Neural cell (in vitro differentiated cells): ENCODE measurements at regions not wholly inside any gene's neighbourhood (a gene's known extent, or its start where the extent isn't known, plus 50 kb on each side); places are given as distances from the start of the nearest gene placed in this dataset.

Experiments
- H2AFZ ChIP-seq: fragments of 200-600, 300-800 bp; sonication (generic), shearing (Covaris generic); 2 replicates; pipeline ENCODE4 v1.6.0; 2014; ENCODE audit warnings: low read depth, mild to moderate bottlenecking, antibody characterized with exemption, low read length, moderate library complexity
- H3F3A ChIP-seq: fragments of 200-600 bp; shearing (Covaris generic); 2 replicates; pipeline ENCODE4 v1.6.1; 2016; ENCODE audit warnings: mild to moderate bottlenecking, moderate library complexity, mixed read lengths, antibody characterized with exemption, low read length; ENCODE audit not compliant: insufficient read depth, poor library complexity, severe bottlenecking
- H3K27ac ChIP-seq: fragments of 200-600, 300-800 bp; sonication (generic), shearing (Covaris generic); 2 replicates; pipeline ENCODE4 v1.5.1; 2014; ENCODE audit warnings: mild to moderate bottlenecking, low read length, moderate library complexity
- H3K27me3 ChIP-seq: fragments of 300-800, 200-600 bp; sonication (generic), shearing (Covaris generic); 2 replicates; pipeline ENCODE4 v1.6.0; 2014; ENCODE audit warnings: mild to moderate bottlenecking, low read depth, low read length, moderate library complexity; ENCODE audit not compliant: insufficient read depth
- H3K36me3 ChIP-seq: fragments of 300-800, 200-600 bp; sonication (generic), shearing (Covaris generic); 2 replicates; pipeline ENCODE4 v1.5.1; 2014; ENCODE audit warnings: mild to moderate bottlenecking, antibody characterized with exemption, low read length, moderate library complexity; ENCODE audit not compliant: insufficient read depth
- H3K4me2 ChIP-seq: fragments of 300-800, 200-600 bp; sonication (generic), shearing (Covaris generic); 2 replicates; pipeline ENCODE4 v1.6.0; 2014; ENCODE audit warnings: mild to moderate bottlenecking, low read length
- H3K4me3 ChIP-seq: fragments of 300-800, 200-600 bp; sonication (generic), shearing (Covaris generic); 2 replicates; pipeline ENCODE4 v1.5.1; 2014; ENCODE audit warnings: mild to moderate bottlenecking, low read length, moderate library complexity
- H3K79me2 ChIP-seq: fragments of 200-600 bp; shearing (Covaris generic); replicated peaks from 2 replicates; pipeline ENCODE4 v1.6.0; 2014; ENCODE audit warnings: mild to moderate bottlenecking, low read length, moderate library complexity; ENCODE audit not compliant: insufficient read depth
- H3K9ac ChIP-seq: fragments of 300-800, 200-600 bp; sonication (generic), shearing (Covaris generic); 2 replicates; pipeline ENCODE4 v1.6.1; 2016; ENCODE audit warnings: mild to moderate bottlenecking, low read length, mixed read lengths
- H3K9me2 ChIP-seq: fragments of 200-600 bp; shearing (Covaris generic); 2 replicates; pipeline ENCODE4 v1.6.1; 2016; ENCODE audit warnings: mild to moderate bottlenecking, low read length, mixed read lengths; ENCODE audit not compliant: insufficient read depth
- H3K9me3 ChIP-seq: fragments of 200-600, 300-800 bp; sonication (generic), shearing (Covaris generic); 2 replicates; pipeline ENCODE4 v1.6.1; 2016; ENCODE audit warnings: mild to moderate bottlenecking, mixed run types, low read length, moderate library complexity, mixed read lengths
- H4K20me1 ChIP-seq: fragments of 200-600 bp; shearing (Covaris generic); 2 replicates; pipeline ENCODE4 v1.6.1; 2016; ENCODE audit warnings: mild to moderate bottlenecking, mixed run types; ENCODE audit not compliant: insufficient read depth
- EP300 ChIP-seq: fragments of 450-650 bp; conservative IDR thresholded peaks from 2 replicates; pipeline ENCODE4 v1.6.1; 2014; ENCODE audit warnings: antibody characterized with exemption, mild to moderate bottlenecking, moderate library complexity; ENCODE audit not compliant: poor library complexity, severe bottlenecking
- EZH2 ChIP-seq: fragments of 200-600, 300-800 bp; shearing (Covaris generic), sonication (generic); IDR thresholded peaks from 2 replicates; pipeline ENCODE4 v1.6.1; 2014; ENCODE audit warnings: antibody characterized with exemption, low read length, borderline replicate concordance, mild to moderate bottlenecking; ENCODE audit not compliant: insufficient read depth, poor library complexity, severe bottlenecking
- MXI1 ChIP-seq: fragments of 450-650 bp; conservative IDR thresholded peaks from 2 replicates; pipeline ENCODE4 v1.6.1; 2014; ENCODE audit warnings: antibody characterized with exemption, mild to moderate bottlenecking; ENCODE audit not compliant: poor library complexity, severe bottlenecking
- POLR2AphosphoS5 ChIP-seq: IDR thresholded peaks from 2 replicates; pipeline ENCODE4 v1.6.1; 2012
- RAD21 ChIP-seq: fragments of 450-650 bp; conservative IDR thresholded peaks from 2 replicates; pipeline ENCODE4 v1.6.1; 2014; ENCODE audit warnings: antibody characterized with exemption, mild to moderate bottlenecking, moderate library complexity
- SMC3 ChIP-seq: fragments of 450-650 bp; conservative IDR thresholded peaks from 2 replicates; pipeline ENCODE4 v1.6.1; 2014; ENCODE audit warnings: antibody characterized with exemption, mild to moderate bottlenecking, moderate library complexity; ENCODE audit not compliant: poor library complexity
- TAF1 ChIP-seq: IDR thresholded peaks from 2 replicates; pipeline ENCODE4 v1.6.1; 2012; ENCODE audit warnings: low read depth
- TF ChIP-seq, protein P1 (sequence below): IDR thresholded peaks from 2 replicates; pipeline ENCODE4 v1.6.1; 2012; ENCODE audit warnings: borderline replicate concordance
- TF ChIP-seq, protein P2 (sequence below): fragments of 450-650 bp; IDR thresholded peaks from 2 replicates; pipeline ENCODE4 v1.5.1; 2014; ENCODE audit warnings: antibody characterized with exemption, mild to moderate bottlenecking, moderate library complexity; ENCODE audit not compliant: poor library complexity, severe bottlenecking

DNA sequence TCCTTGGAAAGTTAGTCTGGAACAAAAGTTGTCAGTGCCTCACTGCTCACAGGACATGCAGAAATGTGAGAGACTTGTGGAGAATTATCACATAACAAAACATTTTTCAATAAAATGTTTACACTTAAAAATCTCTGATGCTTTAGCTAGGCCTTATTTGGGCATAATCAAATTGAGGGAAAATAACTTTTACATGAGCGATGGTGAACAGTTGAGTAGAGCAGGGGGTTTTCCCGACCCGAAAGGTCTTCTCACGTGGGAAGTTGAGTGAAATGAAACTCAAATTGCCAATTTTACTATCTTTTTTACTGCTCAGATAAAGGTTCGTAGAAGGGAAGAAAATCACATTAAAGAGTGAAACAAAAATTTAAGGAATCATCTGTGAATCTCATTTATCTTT lies 465.6 kb downstream of the MTX2 start:
- H3K9ac ChIP-seq = no peak overlapping the region
- H3K79me2 ChIP-seq = no peaks in the 10 kb centered on the region
- no peaks in the 10 kb centered on the region for H3K36me3 ChIP-seq
- no peak overlapping the region for H2AFZ ChIP-seq
- no peaks in the 10 kb centered on the region for H4K20me1 ChIP-seq
- no peaks in the 10 kb centered on the region for H3K27me3 ChIP-seq
- no peak overlapping the region for H3K27ac ChIP-seq
- H3K9me2 ChIP-seq = no peaks in the 10 kb centered on the region
- no peaks in the 10 kb centered on the region for H3F3A ChIP-seq
- TF ChIP-seq EP300 (no peak), TAF1 (no peak), SMC3 (no peak)
- TF ChIP-seq, protein P1, sequence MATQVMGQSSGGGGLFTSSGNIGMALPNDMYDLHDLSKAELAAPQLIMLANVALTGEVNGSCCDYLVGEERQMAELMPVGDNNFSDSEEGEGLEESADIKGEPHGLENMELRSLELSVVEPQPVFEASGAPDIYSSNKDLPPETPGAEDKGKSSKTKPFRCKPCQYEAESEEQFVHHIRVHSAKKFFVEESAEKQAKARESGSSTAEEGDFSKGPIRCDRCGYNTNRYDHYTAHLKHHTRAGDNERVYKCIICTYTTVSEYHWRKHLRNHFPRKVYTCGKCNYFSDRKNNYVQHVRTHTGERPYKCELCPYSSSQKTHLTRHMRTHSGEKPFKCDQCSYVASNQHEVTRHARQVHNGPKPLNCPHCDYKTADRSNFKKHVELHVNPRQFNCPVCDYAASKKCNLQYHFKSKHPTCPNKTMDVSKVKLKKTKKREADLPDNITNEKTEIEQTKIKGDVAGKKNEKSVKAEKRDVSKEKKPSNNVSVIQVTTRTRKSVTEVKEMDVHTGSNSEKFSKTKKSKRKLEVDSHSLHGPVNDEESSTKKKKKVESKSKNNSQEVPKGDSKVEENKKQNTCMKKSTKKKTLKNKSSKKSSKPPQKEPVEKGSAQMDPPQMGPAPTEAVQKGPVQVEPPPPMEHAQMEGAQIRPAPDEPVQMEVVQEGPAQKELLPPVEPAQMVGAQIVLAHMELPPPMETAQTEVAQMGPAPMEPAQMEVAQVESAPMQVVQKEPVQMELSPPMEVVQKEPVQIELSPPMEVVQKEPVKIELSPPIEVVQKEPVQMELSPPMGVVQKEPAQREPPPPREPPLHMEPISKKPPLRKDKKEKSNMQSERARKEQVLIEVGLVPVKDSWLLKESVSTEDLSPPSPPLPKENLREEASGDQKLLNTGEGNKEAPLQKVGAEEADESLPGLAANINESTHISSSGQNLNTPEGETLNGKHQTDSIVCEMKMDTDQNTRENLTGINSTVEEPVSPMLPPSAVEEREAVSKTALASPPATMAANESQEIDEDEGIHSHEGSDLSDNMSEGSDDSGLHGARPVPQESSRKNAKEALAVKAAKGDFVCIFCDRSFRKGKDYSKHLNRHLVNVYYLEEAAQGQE = no peak
- H3K9me3 ChIP-seq = no peaks in the 10 kb centered on the region
- no peak overlapping the region for H3K4me2 ChIP-seq
- H3K4me3 ChIP-seq = no peak overlapping the region

DNA sequence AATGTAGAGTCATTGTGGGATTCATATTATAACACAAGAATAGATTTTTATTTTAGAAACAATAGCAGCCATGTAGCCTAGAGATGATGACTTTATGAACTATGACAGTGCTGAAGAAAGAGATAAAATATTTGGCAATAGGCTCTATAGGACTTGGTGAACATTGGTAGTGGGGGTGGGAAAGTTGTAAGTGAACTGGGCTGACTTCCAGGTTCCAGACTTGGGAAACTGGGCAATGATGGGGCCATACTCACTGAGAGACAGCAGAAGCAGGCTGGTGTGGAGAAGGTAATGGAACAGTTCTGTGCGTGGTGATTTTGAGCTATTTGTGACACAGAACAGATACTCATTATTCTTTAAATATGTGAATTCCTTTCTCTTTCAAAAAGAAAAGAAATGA lies 470.3 kb upstream of the HNRNPA3 start:
- no peaks in the 10 kb centered on the region for H3K9me2 ChIP-seq
- no peak overlapping the region for H3K4me2 ChIP-seq
- no peak overlapping the region for H3K27ac ChIP-seq
- H4K20me1 ChIP-seq = no peaks in the 10 kb centered on the region
- no peak overlapping the region for H3K9ac ChIP-seq
- no peaks in the 10 kb centered on the region for H3K9me3 ChIP-seq
- no peak for TF ChIP-seq EZH2
- TF ChIP-seq SMC3 = no peak
- no peak for TF ChIP-seq RAD21
- TF ChIP-seq, protein P2, sequence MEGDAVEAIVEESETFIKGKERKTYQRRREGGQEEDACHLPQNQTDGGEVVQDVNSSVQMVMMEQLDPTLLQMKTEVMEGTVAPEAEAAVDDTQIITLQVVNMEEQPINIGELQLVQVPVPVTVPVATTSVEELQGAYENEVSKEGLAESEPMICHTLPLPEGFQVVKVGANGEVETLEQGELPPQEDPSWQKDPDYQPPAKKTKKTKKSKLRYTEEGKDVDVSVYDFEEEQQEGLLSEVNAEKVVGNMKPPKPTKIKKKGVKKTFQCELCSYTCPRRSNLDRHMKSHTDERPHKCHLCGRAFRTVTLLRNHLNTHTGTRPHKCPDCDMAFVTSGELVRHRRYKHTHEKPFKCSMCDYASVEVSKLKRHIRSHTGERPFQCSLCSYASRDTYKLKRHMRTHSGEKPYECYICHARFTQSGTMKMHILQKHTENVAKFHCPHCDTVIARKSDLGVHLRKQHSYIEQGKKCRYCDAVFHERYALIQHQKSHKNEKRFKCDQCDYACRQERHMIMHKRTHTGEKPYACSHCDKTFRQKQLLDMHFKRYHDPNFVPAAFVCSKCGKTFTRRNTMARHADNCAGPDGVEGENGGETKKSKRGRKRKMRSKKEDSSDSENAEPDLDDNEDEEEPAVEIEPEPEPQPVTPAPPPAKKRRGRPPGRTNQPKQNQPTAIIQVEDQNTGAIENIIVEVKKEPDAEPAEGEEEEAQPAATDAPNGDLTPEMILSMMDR = no peak
- TF ChIP-seq, protein P1 = no peak
- TF ChIP-seq MXI1 = no peak
- TF ChIP-seq EP300 = no peak
- no peak for TF ChIP-seq TAF1
- no peak for TF ChIP-seq POLR2AphosphoS5
- no peaks in the 10 kb centered on the region for H3K79me2 ChIP-seq
- no peaks in the 10 kb centered on the region for H3F3A ChIP-seq
- no peak overlapping the region for H2AFZ ChIP-seq
- H3K36me3 ChIP-seq = no peaks in the 10 kb centered on the region
- H3K27me3 ChIP-seq = no peaks in the 10 kb centered on the region
- H3K4me3 ChIP-seq = no peak overlapping the region
